ENCODE measurements at regions not wholly inside any gene's neighbourhood (a gene's known extent, or its start where the extent isn't known, plus 50 kb on each side); places are given as distances from the start of the nearest gene placed in this dataset.

GRCh38 chr12:47025798-47026197, 53.6 kb upstream of the PCED1B start:
- DNase-seq (ENCODE audit: extremely low read depth, insufficient read length) = no peak
- no peak overlapping the region for H3K4me3 ChIP-seq (replicated peaks; ENCODE audit: low read depth, low read length)
- H3K27me3 ChIP-seq (replicated peaks; ENCODE audit: control insufficient read depth, insufficient read depth, low read length) = no peaks in the 10 kb centered on the region
- no peak for TF ChIP-seq CTCF (IDR thresholded peaks at IDR 0.05; ENCODE audit: insufficient read depth, low read length, poor library complexity, severe bottlenecking)
- H3K36me3 ChIP-seq (ENCODE audit: control insufficient read depth, insufficient read depth, low read length) = no peaks in the 10 kb centered on the region

GRCh38 chr12:47026291-47026690, 53.1 kb upstream of the PCED1B start:
- Histone ChIP-seq H3K27me3 (replicated peaks; ENCODE audit: control insufficient read depth, insufficient read depth, low read length) (no peaks in the 10 kb centered on the region), H3K4me3 (replicated peaks; ENCODE audit: low read depth, low read length) (no peak overlapping the region), H3K36me3 (ENCODE audit: control insufficient read depth, insufficient read depth, low read length) (no peaks in the 10 kb centered on the region)
- TF ChIP-seq CTCF (IDR thresholded peaks at IDR 0.05; ENCODE audit: insufficient read depth, low read length, poor library complexity, severe bottlenecking) = no peak
- no peak for DNase-seq (ENCODE audit: extremely low read depth, insufficient read length)

Measured in GM06990 (cell line).